ENCODE measurements at regions not wholly inside any gene's neighbourhood (a gene's known extent, or its start where the extent isn't known, plus 50 kb on each side); places are given as distances from the start of the nearest gene placed in this dataset.

DNA sequence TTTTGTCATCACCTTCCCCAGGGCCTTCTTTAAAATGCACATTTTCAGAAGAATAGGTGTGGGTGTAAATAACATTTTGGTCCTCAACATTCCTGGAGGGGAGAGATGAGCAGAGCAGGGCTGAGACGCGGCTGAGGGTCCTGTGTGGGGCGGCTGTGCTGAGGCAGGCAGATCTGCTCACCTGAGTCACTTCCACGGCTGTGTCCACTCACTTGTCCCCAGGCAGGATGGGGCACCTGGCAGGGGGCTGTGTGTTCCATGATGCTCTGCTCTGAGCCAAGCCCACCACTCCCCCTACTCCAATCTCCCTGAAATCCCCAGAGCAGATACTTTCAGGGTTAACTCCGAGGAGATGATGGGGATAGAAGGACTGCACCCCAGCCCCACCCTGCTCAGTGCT lies 93.8 kb downstream of the GLRX3 start:
- DNase-seq: no peak

DNA sequence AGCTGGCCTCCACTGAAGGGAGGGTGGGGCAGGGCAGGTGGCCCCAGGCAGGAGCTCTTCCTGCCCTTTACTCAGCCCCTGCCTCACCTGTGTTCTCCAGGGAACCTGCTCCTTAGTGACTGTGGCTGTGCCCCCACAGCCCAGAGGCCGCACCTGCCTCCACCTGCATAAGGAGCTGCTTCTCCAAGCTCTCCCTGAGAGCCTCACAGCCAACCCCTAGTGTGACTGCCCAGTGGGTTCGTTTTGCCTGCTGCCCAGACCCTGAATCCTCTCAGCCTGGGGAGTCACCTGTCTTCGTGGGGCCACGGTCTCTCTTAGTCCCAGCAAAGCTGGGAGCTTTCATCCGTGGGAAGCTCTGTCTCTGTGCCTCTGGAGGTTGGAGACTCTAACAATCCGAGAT lies 94.4 kb downstream of the GLRX3 start:
- no peak for DNase-seq

DNA sequence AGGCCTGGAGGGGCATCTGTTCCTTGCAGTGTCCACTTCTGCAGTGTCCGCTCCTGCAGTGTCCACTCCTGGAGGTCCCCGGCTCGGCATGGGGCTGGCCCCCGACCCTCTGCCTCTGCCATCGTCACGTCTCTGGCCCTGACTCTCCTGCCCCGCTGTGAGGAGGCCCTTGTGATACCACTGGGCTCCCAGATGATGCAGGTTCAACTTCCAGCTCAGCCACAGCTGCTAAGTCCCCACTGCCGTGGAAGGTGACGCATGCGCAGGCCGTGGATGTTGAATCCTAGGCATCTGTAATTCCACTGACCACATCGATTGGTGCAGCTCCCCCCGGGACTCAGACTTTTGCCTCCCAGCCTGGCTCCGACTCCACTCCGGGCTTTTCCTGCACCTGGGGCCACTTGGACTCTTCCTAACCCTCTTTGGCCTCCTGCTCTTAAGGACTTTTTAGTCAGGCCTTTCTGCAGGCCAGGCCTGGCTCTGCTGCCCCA lies 95.1 kb downstream of the GLRX3 start:
- DNase-seq: no peak

DNA sequence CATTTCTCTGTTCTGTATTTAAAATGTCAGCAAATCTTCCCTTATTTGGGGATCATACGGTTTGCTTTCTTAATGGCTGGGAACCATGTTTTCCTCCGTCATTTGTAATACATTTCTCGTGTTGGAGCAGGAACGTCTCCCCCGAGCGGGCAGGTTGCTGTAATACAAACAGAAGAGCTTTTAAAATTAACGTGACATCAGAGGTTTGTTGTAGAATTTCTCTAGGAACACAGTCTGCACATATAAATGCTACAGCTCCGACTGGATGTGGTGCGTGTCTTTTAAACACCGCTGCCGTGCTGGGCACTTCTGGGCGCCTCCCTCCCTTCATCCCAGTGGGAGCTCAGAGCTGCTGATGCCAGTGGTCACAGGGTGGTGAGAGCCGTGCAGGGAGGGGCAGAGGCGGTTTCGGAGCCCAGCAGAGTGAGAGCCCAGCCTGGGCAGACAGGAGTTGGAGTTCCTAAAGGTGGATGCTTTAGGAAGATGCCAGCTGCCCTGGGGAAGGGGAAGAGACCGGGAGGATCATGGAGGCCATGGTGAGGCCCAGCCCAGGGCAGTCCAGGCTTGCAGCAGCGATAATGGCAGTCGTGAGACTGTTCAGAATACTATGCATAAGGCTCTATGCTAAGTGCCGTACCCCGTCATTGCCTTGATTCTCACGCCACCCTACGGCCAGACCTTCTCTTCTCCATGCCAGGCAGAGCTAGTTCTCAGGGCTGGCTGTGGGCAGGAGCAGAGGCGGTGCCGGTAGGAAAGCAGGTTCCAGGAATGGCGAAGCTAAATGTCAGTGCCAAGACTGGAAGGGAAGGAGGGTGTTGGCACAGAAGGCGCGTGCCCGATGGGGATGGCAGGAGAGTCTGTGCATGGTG lies 96.2 kb downstream of the GLRX3 start:
- no peak for DNase-seq

DNA sequence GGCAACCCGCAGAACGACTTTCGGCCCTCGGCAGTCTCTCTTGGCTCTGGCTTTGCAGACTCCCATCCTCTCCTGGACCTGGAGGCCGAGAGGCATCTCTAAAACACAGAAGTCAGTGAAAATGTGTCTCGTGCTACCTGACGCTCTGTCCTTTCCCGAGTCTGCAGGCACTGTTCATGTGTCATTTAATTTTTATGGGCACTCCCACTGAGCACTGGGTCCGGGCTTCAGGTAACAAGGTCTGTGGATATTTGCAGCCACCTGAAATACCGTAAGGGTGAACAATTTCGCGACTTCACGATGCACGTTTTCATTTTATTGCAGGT lies 96.8 kb downstream of the GLRX3 start:
- no peak for DNase-seq

DNA sequence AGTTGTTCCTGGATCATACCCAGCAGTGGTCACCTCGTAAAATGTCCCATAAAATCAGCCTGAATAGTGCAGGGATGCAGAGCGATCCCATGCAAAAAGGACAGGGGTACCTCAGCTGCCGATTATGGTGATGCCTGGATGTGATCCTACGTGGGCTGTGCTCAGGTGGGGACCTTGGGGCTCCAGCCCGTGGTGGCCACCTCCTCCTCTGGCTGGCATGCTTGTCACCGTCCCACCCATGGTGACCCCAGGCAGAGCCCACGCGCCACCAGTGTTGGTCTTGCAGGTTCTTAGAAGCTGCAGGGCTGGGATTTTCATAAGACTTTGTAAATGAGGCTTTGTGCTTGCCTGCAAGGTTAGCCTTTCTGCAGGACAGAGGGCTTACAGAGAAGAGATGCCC lies 97.2 kb downstream of the GLRX3 start:
- no peak for DNase-seq

DNA sequence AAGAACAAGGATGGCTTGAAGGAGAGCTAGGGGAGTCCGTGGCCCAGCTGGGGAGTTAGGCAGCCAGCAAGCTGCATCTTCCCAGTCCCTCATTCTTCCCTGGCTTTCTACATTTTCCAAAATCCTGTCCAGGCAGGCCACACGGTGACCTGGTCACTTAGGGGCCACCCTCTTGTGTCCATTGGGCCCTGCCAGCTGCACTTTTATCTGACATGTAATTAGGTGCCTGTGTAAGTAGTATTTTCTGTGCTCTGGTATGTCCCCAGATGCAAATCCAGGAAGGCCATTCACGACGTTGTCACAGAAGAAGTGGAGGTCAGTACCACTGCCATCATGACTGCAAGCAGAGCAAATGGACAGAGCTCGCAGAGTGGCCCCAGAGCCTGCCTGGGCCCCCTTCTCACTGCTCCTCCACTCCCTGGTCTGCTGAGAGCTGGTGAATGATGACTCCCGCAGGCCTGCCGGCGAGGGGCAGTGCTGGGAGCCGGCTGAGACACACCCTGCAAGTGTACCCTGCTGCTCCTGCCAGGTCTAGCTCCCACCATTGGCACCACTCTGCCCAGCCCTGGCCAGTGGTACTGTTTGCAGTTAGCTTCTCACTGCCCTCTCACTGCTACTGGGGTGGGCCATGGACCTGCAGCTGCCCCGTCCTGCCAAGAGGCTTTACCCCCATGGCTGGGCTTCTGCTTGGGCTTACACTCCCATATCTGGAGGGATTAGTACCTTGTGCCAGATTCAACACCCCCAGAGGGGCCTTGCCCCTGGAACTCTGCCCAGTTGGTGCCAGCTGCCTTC lies 98.2 kb downstream of the GLRX3 start:
- no peak for DNase-seq

DNA sequence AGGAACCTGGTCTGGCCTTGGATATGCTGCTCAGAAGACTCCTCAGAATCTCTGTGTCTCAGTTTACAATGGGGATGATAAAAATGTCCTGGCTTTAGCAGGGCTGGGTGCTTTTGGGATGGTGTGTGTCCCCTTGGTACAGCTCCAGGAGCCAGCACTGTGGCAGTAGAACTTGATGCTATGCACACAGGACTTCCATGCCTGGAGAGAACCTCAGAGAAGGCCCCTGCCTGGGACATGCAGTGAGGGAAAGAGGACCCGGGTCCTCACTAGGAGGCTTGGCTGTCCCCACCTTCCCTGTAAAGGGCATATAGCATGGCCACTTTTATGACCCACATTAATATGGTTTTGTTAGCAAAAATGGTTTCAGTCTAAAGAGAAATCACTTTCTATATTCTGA lies 100.5 kb downstream of the GLRX3 start:
- DNase-seq: no peak

DNA sequence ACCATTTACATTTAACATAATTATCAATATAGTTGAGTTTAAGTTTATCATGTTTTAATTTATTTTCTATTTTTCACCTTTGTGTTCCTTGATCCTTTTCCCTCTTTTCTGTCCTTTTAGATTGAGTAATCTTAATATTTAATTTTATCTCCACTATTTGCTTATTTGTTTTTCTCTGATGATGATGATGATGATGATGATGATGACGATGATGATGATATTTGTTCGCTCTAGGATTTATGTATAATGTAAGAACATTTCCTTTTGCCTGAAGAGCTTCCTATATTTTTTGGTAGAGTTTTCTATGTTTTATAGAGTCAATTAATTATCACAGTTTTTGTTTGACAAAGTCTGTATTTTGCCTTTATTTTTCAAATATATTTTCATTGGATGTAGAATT lies 104.2 kb downstream of the GLRX3 start:
- DNase-seq: no peak

DNA sequence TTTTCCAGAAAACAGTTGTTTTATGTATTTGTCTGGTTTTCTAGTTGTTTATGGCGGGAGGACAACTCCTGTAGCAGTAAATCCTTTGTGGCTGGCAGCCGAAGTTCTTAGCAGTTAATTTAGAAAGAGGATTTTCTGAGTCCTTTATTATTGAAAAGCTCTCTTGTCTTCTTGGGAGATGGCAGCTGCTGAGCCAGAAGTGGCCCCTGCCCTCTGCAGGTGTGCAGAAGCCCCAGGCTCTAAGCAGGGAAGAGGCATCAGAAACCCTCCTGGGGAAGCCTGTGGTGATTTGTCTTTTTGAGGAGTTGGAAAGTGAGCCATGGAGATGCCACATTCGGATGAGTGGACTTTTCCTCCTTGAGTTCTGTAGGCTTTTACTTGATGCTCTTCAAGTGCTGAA lies 106.3 kb downstream of the GLRX3 start:
- no peak for DNase-seq

DNA sequence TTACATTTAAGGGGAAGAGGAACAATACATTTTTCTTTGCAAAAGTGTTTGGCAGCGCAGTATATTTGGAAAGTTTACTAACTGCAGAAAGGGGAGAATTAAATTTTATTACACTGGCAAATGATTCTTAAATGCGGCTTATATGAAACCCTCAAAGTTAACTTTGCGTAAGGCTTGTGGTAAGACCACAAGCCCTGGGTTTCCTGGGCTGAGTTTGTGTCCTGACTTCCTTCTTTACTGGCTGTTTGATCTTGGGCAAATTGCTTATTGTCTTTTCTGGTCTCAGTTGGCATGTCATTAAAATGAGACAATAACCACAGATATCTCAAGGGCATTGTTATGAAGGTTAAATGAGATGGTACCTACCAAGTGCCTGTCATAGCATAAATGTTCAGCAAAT lies 106.8 kb downstream of the GLRX3 start:
- no peak for DNase-seq

DNA sequence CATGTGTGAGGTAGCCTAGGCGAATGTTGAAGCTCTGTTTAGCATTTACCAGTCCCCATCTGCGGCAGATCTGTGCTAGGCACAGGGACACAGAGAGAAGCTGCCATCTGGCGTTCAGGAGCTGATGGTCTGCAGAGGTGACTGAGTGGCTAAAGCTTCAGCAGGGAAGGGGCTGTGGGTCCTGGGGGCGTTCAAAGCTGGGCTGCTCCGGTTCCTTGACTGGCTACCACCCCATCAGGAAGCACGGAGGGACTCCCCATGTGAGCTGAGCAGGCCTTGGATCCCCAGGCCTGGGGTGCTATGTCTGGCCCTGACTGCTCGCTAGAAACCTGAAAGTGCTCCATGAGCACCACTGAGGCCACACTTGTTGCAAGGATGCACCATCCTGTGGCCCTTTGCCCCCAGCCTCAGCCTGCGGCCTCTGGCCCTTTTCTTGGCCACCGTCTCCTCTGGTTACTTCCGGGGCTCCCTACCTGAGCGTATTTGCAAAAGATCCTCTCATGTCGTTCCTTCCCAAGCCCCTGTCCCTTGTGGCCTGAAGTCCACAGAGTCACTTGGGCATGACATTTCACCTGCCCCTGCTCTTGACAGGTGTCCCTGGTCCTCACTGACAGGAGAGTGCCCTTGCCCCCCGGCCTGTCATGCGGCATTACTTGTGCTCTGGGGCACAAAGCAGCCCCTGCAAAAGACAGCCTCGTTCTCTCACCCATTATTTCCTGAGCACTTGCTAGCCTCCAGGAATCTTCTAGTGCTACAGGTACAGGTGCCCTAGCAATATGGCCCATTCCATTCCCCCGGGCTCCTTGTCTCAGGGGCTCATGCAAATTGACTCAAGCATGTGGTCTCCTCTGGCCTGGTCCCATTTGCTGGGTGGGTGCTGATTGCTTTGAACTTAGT lies 108.1 kb downstream of the GLRX3 start:
- no peak for DNase-seq

DNA sequence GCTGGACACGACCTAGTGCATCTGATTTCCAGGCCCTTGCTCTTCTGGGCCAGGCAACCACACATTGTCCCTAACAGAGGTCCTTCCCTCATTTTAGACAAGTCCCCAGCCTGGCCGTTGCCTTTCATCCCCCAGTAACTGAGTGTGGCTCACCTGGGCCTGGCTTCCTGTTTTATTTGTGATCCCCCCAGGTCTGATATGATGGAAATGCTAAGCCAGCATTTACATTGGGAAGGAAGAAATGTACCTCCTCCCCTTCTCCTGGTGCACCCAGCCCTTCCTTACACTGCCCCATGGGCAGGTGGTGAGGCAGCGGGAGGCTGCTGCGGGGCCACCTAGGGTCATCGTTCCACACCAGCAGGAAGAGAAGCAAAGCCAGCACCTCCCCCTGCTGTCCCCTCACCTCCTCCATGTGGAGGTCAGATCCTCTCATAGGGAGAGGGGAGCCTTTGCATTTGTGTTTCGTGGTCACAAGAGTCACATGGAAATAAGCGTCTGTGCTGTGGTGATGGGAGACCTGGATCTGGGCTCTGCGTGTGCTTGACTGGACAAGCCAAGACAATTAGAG lies 108.8 kb downstream of the GLRX3 start:
- no peak for DNase-seq

DNA sequence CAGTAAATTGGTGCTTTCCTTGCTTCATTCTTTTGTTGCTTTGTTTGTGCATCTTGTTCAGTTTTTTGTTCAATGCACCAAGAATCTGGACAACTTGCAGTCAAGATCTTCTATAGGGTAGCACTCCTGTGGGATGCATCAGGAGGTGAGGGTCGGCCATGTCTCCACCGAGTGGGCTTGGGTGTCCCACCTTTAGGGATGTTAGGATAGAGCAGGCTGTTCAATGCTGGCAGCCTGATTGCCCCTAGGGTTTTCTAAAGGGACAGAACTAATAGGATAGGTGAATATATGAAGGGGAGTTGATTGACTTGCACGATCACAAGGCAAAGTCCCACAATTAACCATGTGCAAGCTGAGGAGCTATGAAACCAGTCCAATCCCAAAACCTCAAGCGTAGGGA lies 109.9 kb downstream of the GLRX3 start:
- no peak for DNase-seq

DNA sequence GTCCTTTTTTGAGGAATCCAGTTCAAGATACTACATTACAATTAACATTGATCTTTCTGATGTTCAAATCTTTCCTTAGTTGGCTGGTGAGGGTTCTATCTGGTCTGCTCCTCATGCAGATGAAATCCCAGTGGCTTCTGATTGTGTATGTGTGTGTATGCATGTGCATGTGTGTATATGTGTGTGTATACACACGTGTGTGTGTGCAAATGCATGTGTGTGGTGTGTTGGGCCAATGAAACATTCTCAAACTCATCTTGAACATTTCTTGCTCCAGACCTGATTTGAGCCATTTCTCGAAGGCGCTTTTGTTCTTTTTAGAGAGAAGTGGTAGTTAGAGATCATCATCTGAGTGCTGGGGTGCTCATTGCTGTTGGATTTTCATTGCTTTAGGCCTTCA lies 113.9 kb downstream of the GLRX3 start:
- DNase-seq: no peak

DNA sequence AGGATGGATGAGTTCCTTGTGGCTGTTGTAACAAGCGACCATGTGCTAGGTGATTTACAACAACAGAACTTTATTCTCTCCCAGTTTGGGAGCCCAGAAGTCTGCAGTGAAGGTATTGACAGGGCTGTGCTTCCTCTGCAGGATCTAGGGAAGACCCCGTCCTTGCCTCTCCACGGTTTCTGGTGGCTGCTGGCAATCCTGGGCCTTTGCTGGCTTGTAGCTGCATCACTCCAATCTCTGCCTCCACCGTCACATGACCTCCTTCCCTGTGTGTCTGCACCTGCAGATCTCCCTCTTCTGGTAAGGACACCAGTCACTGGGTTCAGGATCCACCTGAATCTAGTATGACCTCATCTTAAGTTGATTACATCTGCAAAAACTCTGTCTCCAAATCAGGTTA lies 115.6 kb downstream of the GLRX3 start:
- no peak for DNase-seq

DNA sequence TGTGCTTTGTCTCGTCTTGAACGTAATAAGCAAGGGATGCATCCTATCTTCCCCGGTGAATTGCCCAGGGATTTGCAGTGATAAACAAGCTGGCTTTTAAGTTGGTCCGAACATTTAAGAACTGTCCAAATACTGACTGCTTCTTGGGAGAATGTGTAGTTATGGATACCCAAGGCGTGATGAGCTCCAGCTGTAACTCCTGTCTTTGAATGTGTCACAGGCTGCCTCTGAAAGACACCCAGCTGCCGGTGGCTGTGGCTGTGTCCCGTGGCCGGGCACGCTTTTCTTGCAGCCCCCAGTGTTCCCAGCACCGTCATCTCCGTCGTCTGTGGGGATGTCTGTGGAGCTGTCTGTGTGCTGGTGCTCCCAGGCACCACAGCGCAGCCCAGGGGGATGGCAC lies 118.1 kb downstream of the GLRX3 start:
- DNase-seq: no peak

DNA sequence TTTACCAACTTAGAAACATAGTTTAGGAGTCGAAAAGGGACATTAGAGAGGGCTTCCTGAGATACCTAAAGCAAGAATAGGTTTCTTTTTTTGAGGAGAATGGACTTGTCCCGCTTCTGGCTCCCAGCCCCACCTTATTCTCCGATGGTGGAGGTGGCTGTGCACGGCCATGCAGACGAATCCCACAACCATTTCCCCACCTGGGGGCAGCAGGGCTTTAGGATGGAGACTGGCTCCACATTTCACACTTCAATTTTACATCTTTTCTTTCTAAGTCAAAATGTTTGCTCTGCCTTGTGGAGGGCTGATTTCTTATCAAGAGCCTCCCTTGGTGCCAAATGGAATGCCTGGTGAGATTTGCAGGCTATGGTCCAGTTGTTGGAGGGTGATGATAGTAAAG lies 118.5 kb downstream of the GLRX3 start:
- DNase-seq: no peak

DNA sequence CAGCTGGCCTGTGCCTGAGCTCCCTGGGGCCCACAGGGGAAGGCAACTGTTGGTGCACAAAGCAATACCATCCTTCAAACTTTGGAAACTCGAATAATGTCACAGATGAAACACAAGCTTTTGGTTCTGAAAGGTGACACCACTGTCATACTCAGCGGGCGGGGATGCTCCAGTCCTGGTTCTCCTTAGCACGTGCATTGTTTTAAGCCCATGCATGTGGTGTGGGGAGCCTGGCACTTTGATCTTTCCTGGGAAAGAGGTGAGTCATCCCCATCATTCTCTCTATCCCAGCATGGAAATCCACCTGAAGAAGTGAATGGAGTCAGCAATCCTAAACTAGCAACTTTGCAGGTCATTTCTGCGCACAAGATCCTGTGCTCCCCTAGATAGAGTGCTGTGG lies 119.6 kb downstream of the GLRX3 start:
- no peak for DNase-seq

DNA sequence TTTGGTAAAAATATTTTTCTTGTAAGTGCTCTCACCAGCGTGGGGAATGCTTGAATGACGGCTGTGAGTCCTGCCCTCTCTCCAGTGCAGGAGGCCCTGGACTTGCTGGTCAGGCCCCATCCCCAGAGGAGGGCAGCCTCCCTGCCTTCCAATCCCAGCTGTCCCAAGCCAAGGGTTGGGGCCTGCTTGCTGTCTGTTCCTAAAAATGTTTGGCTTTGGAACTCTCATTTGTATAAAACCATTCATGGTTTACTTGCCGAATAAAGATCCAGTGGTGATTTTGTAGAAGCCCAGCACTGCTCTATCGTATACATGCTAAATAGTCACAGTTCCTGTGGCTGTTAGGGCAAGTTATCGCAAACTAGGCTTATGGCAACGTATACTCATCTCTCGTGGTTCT lies 121.7 kb downstream of the GLRX3 start:
- no peak for DNase-seq

DNA sequence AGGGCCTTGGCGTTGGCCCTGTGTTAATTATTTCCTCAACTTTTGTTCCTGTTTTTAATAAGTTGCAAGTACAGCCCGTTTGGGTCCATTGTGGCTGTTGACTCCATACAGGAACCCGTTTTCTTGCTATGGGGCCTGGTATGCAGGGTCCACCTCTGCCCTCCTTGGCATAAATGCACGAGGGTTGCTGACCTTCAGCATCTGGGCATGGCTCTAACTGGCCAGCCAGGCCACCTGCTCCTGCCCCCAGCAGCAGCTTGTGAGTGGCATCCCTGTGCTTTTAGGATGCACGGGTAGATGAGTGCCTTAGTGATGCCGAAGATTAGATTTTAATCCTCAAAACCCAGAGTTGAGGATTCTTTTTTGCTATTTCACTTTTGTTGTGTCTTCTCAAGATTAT lies 123.2 kb downstream of the GLRX3 start:
- DNase-seq: no peak

DNA sequence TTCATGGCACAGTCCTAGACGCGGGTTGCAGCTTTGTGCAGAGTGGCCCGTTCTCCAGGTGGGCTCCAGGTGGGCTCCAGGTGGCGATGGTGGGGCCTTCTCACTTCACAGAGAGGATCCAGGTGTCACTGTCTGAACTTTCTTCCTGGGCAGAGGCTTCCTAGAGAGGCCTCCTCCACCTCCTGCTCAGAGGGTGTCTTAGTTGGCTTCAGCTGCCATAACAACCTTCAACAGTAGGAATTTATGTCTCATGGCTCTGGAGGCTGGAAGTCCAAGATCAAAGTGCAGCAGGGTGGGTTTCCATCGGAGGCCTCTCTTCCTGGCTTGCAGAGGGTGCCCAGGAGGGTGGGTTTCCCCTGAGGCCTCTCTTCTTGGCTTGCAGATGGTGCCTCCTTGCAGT lies 125.1 kb downstream of the GLRX3 start:
- DNase-seq: no peak

DNA sequence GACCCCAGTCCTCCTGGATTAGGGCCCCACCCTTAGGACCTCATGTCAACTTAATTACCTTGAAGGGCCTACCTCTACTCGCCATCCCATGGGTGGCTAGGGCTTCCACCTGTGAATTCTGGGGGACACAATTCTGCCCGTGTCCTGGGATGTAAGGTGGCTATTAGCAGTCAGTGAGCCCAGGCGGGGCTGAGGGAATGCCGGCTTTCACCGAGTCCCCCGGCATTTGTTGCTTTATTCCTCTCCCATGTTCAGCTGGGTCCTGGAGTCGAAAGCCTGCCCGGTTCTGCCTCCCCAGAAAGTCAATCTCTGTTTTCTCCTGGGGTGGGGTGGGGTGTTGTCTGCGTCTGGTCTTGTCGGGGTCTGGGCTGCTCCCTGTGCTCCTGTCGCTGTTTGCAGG lies 125.6 kb downstream of the GLRX3 start:
- no peak for DNase-seq

Measured in SHP77 (cell line).